Stimulated activated CD4-positive, alpha-beta T cell treated with anti-CD3 and anti-CD28 coated beads, TNF-alpha, amount 100 ng/mL, for 48 hours (primary cell): ENCODE measurements at regions not wholly inside any gene's neighbourhood (a gene's known extent, or its start where the extent isn't known, plus 50 kb on each side); places are given as distances from the start of the nearest gene placed in this dataset.
A peak's percentile ranks its signal among the peaks of the same experiment; 100 is the strongest.
"Not testable (repeated sequence)": the region's sequence is repeated elsewhere in the genome, so short reads cannot be mapped to it uniquely, and the experiment has no call there.

Experiments
- DNase-seq, 3 donors: peaks; one replicate each; pipeline ENCODE4 v3.0.0-alpha.2; 2020; ENCODE audit warnings: low read depth in 3 of 3

DNA sequence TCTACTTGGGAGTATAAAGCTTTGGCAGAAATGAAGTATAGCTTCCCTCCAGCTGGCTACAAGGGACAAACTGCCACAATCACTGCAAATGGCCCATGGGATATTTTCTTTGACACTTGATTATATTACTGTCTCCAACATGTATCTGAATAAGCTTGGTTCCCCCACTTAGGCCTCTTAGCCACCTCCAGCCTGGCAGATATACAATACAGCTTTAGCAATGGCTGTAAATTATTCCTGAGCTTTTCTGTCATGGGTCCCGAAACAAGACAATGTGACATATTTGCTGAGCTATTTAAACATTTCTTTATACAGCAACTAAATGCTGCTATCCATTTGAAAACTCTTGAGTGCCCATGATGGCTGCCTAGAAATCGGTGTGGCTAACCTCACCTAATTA lies 406.2 kb downstream of the SUCLG1 start:
- DNase-seq = no peak

- no peak for DNase-seq
Observed at GRCh38 chr2:84052043-84052442, 407.0 kb downstream of the SUCLG1 start.

DNA sequence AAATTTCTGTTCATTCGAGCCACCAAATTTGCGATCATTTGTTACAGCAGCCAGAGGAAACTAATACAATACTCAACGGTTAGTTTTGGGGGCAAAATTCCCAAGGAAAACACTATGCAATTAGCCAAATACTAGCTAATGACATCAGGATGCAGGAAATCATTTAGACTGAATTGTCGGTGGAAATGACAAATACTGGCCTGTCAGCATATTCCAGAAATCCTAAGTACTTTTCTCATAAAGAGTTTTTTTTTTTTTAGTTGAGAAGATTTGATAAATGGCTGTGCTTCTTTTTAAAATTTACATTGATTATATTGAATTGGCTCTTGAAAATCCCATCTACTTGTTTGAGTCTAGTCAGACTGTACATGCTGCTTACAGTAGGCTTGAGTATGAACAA lies 410.1 kb downstream of the SUCLG1 start:
- DNase-seq = no peak

GRCh38 chr2:84041506-84041905 lies 417.6 kb downstream of the SUCLG1 start:
- no peak for DNase-seq

GRCh38 chr2:84040281-84040680 lies 418.8 kb downstream of the SUCLG1 start:
- no peak for DNase-seq

- no peak for DNase-seq
Observed at GRCh38 chr2:84038866-84039265, 420.2 kb downstream of the SUCLG1 start.

- DNase-seq = no peak
Observed at GRCh38 chr2:84033347-84033974, 425.6 kb downstream of the SUCLG1 start.

DNA sequence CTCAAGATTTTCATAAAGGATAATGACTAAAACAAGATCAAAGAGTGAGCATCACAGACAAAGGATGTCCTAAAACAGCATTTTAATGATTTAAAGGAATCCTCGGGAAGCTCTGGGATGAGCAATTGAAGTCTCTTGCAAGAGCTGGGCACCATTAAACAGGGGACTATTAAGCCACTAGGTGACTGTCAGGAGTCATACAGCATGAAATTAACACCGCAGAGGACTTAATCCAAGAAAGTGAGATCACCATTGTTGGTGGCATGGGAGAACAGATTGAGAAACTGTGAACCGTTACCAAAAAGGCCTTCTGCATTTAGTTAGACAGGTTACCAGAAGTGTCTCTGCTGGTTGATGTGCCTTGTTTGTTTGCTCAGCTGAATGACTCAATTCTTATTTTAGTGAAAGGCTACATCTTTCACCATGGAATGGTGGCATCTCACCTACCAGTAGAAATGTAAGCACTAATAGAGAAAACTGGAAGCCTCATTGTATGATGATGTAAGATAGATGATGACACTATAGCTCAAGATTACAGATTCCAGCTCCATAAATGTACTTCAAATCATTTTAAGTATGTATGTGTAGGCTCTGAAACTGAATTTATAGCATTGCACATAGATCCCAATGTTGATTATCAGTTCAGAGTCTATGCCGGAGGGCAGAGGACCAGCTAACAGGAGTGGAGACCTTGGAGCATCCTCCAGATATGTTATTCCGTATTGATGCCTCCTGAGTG lies 427.6 kb downstream of the SUCLG1 start:
- no peak for DNase-seq

GRCh38 chr2:84029903-84030575 lies 429.0 kb downstream of the SUCLG1 start:
- no peak for DNase-seq

GRCh38 chr2:84026818-84027217 lies 432.3 kb downstream of the SUCLG1 start:
- DNase-seq = no peak

DNA sequence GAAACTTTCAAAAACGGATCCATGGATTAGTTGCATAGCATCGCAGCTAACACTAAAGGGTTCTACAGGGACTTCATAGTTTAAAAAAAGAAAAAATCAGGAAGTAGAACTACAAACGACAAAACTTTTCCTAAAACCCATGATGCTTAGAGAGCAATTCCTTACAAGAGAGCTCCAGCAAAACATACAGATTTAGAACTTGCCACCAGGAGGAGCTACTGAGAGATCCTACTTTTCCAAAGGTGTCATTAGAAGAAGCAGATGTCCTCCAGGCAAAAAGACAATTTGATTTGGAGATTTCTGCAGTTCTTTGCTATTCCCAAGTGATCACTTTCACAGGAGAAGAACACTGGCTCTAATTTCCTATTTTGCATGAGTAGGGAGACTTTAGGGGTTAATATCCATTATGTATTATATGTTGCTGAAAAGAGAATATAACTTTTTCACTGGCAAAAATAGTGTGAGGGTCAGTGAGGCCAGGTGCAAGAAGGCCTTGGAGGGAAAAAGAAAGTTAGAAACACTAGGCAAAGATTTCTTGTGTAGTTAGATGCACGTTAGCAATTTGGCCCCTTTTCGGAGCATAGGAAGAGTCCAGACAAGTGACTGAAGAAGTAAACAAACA lies 436.2 kb downstream of the SUCLG1 start:
- peak in 1 of 3 donors; percentile 8 for DNase-seq

GRCh38 chr2:84017010-84017409 lies 442.1 kb downstream of the SUCLG1 start:
- no peak for DNase-seq

- no peak for DNase-seq
Observed at GRCh38 chr2:84016183-84016582, 442.9 kb downstream of the SUCLG1 start.

DNA sequence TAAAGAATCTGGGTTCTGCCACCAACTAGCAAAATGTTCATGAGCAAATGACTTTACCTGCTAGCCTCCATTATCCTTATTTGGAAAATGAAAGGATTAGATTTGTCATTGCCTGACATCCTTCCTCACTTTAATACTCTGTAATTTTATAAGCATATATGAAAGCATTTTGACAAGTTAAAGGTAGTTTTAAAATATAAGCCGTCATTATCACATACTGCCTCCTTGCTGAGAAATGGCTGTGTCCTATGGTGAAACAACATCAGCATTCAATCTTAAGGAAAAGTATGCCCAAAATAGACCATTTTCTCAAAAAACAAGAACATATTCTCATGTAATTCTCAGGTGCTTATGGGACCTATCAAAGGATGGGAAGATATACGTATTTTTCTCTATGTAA lies 461.2 kb downstream of the SUCLG1 start:
- DNase-seq = no peak

- no peak for DNase-seq
Observed at GRCh38 chr2:83994633-83995179, 464.4 kb downstream of the SUCLG1 start.

DNA sequence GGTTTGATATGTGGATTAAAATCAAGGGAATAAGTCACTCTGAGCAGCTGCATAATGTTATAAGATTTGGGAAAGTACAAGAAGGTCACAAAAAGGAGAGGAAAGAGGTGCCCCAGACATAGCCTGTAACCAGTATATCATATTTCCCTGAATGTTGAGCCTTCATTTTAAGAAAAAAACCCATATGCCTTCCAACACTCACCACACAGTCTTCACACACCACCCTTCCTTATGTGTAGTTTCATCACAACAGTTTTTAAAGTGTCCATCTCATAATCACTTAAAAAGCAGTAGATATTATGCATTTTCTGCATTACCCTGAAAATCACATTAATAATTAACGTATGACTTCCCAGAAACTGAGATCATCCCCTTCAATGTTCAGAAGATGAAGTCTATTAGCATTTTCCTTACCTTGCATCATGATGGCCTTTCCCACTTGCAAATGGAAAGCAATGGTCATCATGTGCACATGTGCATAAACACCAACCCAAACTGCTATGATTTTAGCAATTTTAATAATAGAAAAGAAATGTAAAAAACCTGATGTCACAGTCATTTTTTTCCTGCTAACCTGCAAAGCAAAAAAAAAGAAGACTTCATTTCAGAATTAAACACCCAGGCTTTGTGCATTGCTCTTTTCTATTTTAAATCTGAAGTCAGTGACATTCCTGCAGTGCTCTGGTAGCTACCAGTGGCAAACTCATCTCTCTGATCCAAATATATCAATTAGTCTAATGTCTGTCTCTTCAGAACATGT lies 465.0 kb downstream of the SUCLG1 start:
- DNase-seq = no peak

- no peak for DNase-seq
Observed at GRCh38 chr2:83991992-83992391, 467.1 kb downstream of the SUCLG1 start.

- DNase-seq = no peak
Observed at GRCh38 chr2:83990636-83991035, 468.4 kb downstream of the SUCLG1 start.

- not testable (repeated sequence) for DNase-seq
Observed at GRCh38 chr2:83976628-83977027, 482.5 kb downstream of the SUCLG1 start.

DNA sequence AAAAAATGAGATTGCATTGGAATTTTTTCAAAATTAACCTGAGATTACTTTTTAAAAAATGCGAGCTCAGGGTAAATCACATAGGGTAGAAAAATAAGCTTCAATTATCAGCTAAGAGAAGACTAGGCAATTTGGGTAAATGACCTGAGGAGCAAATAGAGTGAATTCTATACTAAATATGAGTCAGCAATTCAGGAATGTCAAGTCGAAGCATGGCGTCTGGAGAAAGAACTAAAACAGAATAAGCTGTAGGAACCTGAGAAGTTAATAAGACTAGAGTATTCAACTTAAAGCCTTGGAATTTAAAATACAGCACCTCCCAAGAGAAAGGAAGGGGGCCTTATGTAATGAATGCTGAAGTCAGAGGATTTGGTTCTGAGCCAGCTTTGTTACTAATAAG lies 487.0 kb downstream of the SUCLG1 start:
- no peak for DNase-seq

- no peak for DNase-seq
Observed at GRCh38 chr2:83971547-83971946, 487.5 kb downstream of the SUCLG1 start.
